CD4-positive, alpha-beta T cell treated with Interleukin-17A for 1 hour (primary cell): ENCODE measurements at regions not wholly inside any gene's neighbourhood (a gene's known extent, or its start where the extent isn't known, plus 50 kb on each side); places are given as distances from the start of the nearest gene placed in this dataset.
"Not testable (repeated sequence)": the region's sequence is repeated elsewhere in the genome, so short reads cannot be mapped to it uniquely, and the experiment has no call there.

Experiments
- DNase-seq: peaks from one replicate; pipeline ENCODE4 v3.0.0-alpha.2; 2020

DNA sequence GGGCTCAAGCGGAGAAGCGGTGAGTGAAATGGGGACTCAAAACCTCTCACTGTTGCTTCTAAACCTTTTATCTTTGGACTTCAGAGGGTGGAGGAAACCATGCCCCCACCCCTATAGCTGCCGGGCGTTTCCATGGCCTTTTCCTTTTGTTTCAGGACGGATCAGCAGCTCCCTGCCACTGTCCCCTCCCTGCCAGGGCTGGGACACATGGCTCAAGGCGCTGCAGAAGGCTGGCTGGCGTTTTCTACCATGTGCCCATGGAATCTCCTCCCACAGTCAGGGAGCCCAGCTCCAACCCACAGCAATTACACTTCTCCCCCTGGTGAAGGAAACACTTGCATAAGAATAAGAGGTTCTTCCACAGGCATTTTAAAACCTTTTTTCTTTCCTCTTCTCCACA lies 812.7 kb downstream of the PLA2G4A start:
- DNase-seq, result no peak

DNA sequence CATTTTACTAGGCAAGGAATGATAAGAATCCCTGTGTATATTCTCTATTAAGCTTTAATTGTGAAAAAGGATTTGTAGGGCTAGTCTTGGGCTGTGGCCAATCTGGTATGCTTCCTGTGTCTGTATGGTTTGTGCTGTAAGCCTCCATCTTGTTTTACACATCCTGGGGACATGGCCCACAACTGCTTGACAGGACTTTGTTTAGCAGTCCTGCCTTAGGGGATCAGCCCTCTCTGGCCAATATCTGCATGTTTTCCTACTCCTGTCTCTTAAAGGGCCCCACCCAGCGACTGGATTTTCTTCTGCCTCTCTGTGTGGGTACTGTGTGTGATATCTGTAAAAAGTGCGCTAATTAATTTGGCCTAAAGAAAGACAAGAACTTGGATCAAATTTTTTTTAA lies 813.2 kb downstream of the PLA2G4A start:
- DNase-seq, result no peak

DNA sequence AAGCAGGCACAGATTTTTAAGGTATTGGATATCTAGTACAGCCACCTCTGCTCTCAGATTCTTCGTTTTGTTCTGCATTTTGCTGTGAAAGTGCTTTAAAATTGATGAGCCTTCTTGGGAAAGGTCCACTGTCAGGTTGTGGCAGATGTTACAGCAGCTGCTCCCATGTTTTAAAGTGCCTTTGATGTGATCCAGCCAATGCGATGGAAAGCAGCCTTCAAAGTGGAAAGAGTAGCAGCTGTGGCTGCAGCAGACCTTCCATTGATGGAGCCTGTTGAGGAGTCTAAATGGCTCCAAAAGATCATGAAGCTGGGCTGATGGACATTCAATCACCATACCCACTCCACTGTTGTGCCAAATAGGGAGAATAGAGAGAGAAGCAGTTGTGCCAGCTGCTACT lies 816.9 kb downstream of the PLA2G4A start:
- no peak for DNase-seq

DNA sequence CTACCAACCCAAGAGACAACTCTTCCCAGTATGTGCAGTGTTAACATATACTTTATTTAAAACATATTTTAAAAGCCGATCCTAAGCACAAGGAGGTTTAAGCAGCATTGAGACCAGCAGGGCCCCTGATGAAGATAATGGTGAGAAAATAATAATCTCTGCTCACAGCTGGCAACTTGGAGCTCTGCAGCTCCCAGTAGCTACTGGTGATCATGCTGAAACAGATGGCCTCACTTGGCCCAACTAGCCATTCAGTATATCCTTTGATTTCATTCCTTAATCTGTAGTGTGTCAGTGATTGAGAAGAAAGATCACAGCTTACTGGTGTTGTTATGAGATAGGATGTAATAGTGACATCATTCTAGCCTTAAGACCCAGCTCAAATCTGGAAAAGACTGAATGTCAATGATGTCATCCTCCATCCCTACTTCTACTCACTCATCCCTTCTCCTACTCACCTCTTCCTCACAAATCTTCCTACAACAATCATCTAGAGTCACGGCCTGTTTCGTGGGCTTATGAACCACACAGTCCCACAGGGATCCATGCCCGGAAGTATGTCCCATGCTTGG lies 817.9 kb downstream of the PLA2G4A start:
- no peak for DNase-seq

DNA sequence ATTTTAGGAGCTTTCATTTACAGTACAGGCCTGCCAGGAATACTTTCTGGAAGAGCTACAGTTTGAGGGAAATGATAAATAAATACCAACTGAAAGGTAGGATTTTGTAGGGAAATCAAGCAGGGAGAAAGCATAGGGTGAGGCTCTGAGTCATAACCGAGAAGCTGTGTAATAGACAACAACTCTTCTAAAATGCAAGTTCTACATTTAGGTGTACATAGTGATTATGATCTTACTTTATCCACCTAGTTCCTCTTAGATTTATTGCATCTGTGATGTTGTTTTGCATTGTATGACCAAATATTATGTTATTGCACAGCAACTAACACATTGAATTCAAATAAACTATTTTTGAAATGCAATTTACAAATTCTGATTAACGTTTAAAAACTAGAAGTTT lies 819.3 kb downstream of the PLA2G4A start:
- no peak for DNase-seq

DNA sequence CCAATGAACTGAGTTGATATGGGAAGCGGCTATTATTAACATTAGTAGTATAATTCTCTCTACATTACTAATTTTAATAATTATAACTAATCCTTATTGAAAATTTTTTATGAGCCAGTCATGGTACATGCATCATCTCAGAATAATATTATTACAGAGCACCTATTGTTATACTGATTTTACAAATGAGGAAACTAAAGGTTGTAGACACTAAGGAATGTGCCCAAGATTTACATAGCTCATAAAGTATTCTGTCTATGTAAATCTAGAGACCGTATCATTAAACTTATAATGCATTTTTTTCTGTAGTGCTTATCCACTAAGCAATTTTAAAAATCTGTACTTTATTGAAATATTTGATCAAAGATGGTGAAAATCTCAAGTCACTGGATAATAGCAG lies 825.9 kb downstream of the PLA2G4A start:
- no peak for DNase-seq

DNA sequence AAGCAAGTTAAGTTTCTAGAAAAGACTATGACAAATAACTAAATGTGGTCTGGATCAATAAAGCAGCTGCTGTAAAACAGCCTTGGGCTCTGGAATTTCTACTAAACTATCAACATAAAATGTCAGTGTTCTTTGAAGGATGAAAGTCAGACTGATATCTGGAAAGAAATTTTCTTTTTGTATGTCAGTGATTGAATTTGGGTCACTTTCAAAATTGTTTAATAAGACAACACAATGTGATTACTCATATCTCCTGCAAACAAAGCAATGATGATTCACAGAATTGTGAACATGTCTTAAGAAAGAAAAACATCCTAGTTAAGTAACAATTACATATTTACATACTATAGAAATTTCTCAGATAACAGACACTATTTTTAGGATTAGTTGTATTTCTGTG lies 826.4 kb downstream of the PLA2G4A start:
- DNase-seq, result no peak

DNA sequence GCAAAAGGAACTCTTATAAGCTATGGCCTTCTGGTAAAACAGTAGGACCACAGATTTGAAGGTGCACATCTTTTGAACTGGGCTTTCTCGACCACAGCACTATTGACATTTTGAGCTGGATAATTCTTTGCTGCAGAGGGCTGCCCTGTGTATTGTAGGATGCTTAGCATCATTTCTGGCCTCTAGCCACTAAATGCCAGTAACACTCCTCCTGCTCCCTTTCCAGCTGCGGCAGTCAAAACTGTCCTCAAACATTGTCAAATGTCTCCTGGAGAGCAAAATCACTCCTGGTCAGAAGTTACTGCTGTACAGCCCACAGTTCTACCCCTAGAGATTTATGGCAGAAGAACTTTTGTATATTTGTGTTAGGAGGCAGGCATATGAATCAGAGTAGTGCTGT lies 836.7 kb downstream of the PLA2G4A start:
- no peak for DNase-seq

DNA sequence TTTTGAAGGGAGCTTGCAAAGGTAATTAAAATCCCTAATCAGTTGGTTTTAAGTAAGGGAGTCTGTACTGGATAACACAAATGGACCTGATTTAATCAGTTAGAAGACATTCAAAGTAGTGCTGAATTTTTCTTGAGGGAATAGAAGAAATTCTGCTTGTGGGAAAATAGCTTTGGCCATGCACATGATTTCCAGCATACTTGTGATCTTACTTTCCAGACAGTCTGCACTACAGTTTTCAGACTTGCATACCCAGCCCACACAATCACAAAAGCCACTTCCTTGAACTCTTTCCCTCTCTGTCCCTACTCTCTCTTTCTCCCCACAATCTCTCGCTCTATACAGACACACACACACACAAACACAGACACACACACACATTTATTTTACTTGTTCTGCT lies 852.1 kb downstream of the PLA2G4A start:
- DNase-seq, result no peak

DNA sequence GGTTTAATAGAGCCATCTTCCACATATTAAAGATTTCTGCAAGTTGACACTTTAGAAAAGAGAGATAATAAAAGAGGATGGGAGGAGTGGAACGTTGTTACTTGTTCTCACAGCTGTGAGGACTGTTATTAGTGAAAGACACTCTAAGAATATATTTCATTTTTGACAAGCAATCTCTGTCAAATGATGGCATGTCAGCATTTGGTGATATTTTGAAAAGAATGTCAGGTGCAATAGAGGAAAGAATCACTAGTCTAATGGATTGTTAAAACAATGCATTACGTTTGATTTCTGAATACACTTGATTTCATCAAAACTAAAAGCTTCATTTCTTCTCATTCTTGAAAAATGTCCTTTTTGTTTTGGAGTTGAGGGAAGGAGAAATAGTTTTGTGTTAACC lies 853.4 kb downstream of the PLA2G4A start:
- DNase-seq, result no peak

DNA sequence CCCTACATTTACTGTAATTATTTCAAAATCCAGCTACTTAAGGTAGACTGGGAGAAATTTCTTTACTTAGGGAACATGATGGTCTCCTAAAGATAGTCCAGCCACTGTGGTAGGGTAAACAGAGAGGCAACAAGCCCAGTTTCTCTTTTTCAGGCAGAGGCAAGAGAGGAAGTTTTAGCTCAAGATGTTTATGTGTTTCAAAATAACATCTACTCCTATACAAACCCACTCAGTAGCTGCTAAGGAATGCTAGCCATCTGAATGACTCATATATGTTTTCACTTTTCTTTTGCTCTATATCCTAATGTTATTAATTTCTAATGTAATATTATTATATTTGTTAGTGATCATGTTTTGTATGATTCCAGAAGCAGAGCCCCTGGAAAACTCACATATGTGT lies 856.6 kb downstream of the PLA2G4A start:
- no peak for DNase-seq

DNA sequence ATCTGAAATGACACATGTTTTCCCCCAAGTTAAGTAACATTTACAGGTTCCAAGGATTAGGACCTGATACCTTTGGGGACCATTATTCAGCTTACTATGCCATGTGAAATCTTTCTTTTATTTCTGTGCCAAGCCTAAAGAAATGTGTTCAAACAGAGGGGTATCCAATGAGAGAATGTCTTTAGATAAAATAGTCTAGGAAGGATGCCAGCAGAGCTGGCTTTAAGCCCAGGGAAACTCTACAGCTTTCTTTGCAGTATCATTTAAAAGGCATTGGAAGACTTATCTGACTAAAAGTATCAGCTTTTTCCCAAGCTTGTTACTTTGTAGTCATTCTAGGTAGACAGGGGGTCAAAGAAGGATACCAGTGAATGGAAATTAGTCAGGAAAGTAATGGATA lies 860.4 kb downstream of the PLA2G4A start:
- no peak for DNase-seq

DNA sequence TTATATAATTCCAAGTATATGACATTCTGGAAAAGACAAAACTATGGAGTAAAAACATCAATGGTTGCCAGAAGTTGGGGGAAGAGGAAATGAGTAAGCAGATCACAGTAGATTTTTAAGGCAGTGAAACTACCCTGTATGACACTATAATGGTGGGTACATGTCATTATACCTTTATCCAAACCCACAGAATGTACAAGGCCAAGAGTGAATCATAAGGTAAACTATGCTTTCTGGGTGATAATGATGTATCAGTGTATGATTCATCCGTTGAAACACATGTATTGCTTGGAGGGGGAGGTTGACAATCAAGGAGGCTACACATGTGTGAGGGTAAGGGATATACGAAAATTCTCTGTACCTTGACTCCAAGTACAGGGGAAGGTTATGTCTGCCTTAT lies 862.7 kb downstream of the PLA2G4A start:
- no peak for DNase-seq

DNA sequence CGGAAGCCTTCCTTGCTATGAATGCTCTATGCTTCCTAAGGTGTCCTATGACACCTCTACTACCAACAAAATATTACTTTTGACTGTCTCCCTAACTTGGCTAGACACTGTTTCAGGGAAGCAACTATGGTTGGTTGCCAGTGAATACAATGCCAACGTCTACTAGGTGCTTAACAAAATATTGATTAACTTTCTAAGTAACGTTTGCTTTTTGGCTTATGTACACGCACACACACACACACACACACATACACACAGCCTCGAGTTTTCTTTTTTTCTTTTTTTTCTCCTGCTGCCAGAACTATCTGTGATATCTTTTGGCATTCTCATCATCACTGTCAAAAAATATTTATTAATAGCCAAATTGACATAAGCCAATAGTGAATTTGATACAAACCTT lies 864.0 kb downstream of the PLA2G4A start:
- DNase-seq, result no peak

DNA sequence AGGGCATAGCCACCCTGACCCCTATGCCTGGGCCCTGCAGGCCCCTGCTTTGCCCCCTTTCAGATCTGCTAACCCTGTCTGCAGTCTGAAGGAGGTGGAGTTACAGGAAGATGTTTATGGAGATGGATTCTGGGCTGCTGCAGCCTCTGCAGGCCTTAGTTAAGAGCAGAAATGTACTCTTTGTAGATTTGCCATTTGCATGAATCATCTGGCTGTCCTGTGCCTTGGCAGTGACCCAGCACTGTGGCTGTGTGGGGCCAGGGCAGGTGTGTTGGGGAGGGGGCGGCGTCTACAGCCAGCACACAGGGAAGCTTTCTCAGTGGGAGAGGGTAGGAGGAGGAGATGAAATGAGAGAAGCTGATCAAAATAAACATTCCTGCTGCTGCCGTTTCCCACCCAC lies 867.3 kb downstream of the PLA2G4A start:
- no peak for DNase-seq

DNA sequence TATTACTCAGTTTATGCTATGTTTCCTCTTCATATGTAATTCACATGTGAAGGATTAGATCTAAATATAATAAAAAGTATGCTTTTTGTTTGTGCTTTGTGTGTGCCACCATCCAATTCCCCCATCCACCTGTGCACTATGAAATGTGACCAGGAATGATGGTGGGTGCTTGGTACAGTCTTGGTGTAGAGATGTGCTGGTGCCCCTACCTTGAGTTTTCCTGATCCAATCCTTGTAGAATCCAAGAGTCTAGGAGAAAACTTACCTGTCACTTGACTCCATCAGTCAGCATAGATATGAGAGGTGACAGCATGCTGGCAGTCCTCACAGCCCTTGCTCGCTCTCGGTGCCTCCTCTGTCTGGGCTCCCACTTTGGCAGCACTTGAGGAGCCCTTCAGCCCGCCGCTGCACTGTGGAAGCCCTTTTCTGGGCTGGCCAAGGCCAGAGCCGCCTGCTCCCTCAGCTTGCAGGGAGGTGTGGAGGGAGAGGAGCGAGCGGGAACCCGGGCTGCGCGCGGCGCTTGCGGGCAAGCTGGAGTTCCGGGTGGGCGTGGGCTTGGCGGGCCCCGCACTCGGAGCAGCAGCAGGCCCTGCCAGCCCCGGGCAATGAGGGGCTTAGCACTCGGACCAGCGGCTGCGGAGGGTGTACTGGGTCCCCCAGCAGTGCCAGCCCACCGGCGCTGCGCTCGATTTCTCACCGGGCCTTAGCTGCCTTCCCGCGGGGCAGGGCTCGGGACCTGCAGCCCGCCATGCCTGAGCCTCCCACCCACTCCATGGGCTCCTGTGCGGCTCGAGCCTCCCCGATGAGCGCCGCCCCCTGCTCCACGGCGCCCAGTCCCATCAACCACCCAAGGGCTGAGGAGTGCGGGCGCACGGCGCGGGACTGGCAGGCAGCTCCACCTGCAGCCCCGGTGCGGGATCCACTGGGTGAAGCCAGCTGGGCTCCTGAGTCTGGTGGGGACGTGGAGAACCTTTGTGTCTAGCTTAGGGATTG lies 874.7 kb downstream of the PLA2G4A start:
- not testable (repeated sequence) for DNase-seq

DNA sequence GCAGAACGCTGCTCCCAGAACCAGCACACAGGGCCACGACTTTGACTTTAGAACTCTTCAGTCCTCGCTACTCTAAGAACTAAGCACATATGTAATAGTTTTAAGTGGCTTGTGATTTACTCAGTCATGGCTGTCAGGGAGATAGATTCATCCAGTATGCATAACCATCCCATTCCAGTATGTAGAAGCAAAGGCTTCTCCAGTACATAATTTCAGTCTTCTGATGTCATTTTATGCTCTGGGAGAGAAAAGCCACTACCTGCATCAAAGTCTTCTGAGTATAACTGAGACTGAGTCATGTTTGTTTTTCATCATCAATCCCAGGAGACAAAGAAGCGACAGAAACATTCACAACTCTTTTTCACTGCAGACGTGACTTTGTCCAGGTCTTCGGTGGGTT lies 885.7 kb downstream of the PLA2G4A start:
- DNase-seq, result no peak

DNA sequence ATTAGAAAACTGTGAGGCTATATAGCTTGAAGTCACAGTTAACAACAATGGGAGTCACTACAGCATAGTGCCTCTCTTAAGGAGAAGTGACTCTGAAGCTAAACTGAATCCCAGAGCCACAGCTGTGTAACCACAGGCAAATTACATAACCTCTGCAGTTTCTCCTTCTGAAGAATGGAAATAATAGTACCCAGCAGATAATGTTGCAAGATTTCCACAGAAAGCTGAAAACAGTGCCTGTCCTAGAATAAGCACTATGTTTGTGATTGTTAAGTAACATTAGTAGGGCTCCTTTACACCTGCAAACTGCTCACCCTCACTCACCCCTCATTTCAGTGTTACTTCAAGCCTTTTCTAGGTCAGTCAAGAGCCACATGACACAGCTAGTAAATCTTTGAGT lies 886.7 kb downstream of the PLA2G4A start:
- no peak for DNase-seq

DNA sequence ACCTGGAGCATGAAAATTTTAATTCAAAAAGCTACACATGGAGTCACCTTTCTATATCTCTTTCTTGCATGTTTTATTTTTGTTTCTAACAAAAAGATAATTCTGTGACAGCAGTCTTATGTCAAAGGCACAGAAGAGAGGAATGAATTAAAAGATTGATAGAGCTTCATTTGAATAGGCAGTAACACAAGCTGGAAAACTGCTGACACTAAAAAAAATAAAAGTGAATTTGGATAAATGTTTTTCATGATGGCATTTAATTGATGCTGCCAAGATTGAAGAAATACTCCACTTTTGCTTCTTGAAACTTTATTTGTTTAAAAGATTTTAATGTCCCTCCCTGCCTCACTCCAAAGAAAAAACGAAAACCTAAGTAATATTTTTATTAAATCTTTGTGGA lies 887.4 kb downstream of the PLA2G4A start:
- DNase-seq, result no peak

DNA sequence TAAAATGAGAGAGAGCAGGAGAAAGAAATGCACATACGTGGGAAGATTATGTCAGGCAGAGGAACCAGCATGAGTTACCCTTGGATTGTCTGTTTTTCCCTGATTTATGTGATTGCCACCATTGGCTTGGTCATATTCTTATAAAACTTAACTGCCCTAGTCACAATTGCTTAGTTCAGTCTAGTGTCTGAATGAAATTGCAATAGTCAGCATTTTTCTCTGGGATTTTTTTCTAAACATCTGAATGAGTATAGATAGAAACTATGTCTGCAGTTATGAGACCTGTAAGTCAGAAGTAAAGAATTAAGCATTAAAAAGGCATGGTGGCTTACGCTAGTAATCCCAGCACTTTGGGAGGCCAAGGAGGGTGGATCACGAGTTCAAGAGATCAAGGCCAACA lies 889.8 kb downstream of the PLA2G4A start:
- DNase-seq, result no peak

DNA sequence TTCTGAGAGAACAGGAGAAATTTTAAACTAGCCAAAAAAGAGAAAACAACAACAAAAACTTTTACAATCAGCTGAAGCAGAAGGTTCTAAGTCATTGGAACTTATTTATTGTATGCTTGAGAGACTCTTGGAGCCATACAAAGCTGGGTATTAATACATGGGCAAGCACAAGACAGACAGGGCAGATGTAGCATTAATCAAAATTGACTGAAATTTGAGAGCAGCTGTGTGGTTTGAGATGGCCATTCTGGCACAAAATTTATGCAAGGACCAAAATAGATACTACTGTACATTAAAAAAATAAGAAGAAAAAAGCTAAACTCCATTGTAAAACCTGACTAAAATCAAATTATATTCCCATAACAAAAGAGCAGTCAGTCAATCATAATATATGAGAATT lies 892.5 kb downstream of the PLA2G4A start:
- no peak for DNase-seq

DNA sequence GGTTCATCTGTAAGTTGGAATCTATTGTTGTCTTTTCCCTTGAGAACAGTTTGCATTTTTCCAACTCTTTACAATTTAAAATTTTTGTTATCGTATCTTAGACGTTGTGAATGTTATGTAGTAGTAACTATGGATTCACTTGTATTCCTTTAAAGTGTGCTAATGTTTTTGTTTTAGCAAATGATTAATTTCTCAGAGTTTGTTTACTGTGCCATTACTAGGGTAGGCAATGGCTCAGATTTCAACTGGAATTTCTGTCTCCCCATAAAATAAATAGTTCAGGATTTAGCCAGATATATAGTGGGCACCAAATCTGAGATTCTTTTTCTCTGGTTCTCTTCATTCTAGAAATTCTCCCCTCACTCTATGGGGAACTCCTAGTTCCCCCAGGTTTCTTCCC lies 896.5 kb downstream of the PLA2G4A start:
- no peak for DNase-seq

DNA sequence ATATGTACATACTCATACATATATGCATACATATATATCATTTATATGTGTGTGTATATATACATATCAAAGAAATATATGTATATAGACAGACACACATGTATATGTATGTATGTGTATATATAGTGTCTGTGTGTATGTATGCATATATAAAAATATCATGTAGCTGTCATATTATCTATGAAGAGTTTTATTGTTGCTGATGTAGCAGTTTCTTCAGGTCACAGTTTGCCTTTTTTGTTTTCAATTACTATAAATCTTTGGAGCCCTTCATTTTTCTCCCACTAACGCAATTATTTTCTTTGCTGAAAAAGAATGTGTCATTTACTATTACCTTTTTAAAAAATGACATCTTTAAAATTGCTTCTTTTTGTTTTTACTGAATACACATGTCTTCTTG lies 904.5 kb downstream of the PLA2G4A start:
- DNase-seq, result no peak

DNA sequence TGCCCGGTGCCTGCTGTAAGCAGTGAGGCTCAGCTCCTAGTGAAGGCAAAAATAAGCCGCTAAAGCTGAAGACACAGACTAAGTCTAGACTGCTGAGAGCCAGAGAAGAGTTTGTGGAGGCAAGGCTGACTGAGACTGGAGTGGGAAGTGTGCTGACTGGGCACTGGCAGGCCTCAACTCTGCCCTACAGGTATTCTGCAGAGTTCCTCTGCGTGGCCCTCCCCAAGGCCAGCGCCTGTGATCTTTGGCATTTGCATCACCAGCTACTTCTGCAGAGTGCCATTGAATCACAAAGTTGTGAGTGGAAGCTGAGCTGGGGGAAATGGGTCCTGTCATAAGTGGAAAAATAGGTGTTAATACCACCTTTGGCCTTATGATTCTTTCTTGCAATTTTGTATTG lies 905.7 kb downstream of the PLA2G4A start:
- DNase-seq, result no peak

DNA sequence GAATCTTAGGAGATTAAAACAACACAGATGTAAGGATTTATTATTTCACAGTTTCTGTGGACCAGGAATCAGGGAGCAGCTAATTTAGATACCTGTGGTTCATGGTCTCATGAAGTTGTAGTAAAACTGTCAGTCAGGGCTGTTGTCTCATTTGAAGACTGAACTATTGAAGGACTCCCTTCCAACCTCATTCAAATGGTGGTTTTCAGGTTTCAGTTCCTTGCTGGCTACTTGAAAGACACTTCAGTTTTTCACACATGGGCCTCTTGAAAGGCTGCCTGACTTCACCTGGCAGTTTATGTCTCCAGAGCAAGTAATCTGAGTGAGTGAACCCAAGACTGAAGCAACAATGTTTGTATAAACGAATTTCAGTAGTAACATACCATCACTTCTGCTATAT lies 915.9 kb downstream of the PLA2G4A start:
- no peak for DNase-seq
